Stomach (tissue), 4 donors: ENCODE measurements at regions not wholly inside any gene's neighbourhood (a gene's known extent, or its start where the extent isn't known, plus 50 kb on each side); places are given as distances from the start of the nearest gene placed in this dataset.

Experiments
- CTCF ChIP-seq, 7 experiments: fragments of 450-650 bp in 4 of 7; fragments of 200-600 bp in 3 of 7; sonication (generic) in 3 of 7; IDR thresholded peaks; one replicate each; pipeline ENCODE4 v1.5.1; 2016 to 2019; ENCODE audit warnings: antibody characterized with exemption in 7 of 7, control low read depth in 2 of 7, mild to moderate bottlenecking in 1 of 7
- POLR2A ChIP-seq, 4 donors: fragments of 450-650 bp; IDR thresholded peaks; one replicate each; pipeline ENCODE4 v1.6.1; 2016; ENCODE audit warnings: antibody characterized with exemption in 4 of 4, control low read depth in 2 of 4, mild to moderate bottlenecking in 1 of 4, moderate library complexity in 1 of 4
- POLR2AphosphoS5 ChIP-seq, 3 donors: sonication (generic); formaldehyde crosslinking; IDR thresholded peaks; one replicate each; pipeline ENCODE4 v1.6.1; 2016; ENCODE audit warnings: antibody characterized with exemption in 3 of 3

- TF ChIP-seq CTCF (IDR thresholded peaks at IDR 0.05) = no peak
- no peak for TF ChIP-seq POLR2A (IDR thresholded peaks at IDR 0.05)
- TF ChIP-seq POLR2AphosphoS5 (IDR thresholded peaks at IDR 0.05) = no peak
These were observed 70.3 kb upstream of the RALGAPA2 start for GRCh38 chr20:20782755-20783154.
